GM19239 (cell line): ENCODE measurements at regions not wholly inside any gene's neighbourhood (a gene's known extent, or its start where the extent isn't known, plus 50 kb on each side); places are given as distances from the start of the nearest gene placed in this dataset.
A peak's percentile ranks its signal among the peaks of the same experiment; 100 is the strongest.

Experiments used
- DNase-seq: peaks from one replicate; pipeline ENCODE4 v3.0.0; 2011; ENCODE audit warnings: low spot score; ENCODE audit not compliant: insufficient read length
- FAIRE-seq: peaks from 2 replicates; lab custom pipeline; 2011; peaks lifted over from hg19 to GRCh38; lab: Jason Lieb, UNC

GRCh38 chr1:181412746-181413145 is 70.6 kb upstream of the CACNA1E start:
- no peak for FAIRE-seq
- DNase-seq = no peak

DNA sequence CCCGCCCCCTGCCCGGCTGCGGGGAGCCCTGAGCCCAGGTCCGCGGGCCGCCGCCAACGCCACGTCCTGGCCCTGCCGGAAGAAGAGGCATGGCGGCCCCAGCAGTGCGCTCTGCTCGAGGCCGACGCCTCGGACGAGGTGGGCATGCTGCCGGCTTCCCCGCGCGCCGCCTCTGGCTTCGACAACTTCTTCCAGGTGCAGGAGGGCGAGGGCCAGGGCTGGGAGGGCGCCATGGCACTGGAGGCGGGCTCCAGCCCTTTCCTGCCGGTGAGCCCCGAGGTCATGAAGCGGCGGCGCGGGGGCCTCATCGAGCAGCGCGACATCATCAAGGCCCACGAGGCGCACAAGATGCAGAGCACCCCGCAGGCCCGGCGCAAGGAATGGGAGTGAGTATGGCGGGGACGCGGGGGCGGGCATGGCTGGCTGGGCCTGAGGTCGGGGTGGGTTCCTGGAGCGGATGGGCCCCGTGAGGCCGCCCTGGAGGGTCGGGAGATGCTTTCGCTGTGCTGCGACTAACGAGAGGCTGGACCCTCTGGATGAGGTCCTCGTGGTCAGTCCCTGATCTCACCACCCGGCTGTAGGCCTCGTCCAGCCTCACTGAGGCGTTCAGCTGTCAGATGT is 70.0 kb upstream of the CACNA1E start:
- no peak for DNase-seq

DNA sequence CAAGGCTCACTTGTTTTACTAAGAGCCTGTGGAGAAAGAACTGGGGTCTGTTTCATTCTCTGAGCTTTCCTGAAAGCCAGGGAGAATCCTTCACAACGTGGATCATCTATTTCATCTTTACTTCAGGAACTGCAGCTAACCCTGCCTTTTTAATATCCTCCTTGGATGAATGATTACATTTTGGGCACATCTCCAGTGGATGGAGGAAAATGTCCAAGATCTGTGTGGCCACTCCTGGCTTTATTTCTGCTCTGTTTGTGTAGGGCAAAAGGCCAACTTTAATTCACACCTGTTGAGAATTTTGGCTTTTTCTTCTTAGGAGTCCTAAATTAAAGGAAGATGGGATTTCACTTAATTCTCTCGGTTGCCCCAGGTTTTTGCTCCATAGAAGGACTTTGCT is 69.5 kb upstream of the CACNA1E start:
- DNase-seq (no peak), FAIRE-seq (no peak)

More for the DNA sequence above, 70.0 kb upstream of the CACNA1E start:
- FAIRE-seq = no peak

- DNase-seq (no peak), FAIRE-seq (no peak)
These were observed 67.0 kb upstream of the CACNA1E start for GRCh38 chr1:181416268-181416860.

GRCh38 chr1:181417915-181418314 is 65.4 kb upstream of the CACNA1E start:
- FAIRE-seq = no peak
- no peak for DNase-seq

- FAIRE-seq = peak; percentile 4
These were observed 59.9 kb upstream of the CACNA1E start for GRCh38 chr1:181423301-181423918.

DNA sequence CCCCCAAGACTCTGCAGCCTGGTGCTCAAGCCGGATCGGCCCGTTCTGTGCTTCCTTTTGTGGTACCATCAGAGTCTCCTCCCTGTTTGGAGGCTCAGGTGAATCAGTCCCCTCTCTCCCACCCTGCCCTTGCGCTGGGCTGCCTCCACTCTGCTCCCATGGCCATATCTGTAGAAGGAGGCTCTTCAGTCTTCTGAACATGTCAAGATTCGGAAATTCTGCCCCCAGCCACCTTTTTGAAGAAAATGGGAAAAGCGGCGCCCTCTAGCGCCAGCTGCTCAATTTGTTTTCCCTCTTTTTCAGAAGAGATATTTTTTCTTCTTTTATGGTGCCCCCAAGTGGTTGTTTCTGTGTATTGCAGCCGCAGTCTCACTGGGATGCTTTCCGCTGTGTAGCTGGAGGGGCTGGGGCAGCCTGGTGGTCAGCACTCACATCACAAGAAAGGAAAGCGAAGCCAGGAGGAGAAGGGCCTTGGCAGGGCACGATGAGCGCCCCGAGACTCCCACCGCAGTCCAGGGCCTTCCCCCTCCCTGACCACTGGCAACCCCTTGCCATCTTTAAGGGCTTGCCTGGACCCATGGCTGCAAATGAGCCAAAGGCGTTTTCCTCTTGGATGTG is 58.4 kb upstream of the CACNA1E start:
- DNase-seq (peak; percentile 27), FAIRE-seq (peak; percentile 93)

More at GRCh38 chr1:181423301-181423918, 59.9 kb upstream of the CACNA1E start:
- DNase-seq = no peak

DNA sequence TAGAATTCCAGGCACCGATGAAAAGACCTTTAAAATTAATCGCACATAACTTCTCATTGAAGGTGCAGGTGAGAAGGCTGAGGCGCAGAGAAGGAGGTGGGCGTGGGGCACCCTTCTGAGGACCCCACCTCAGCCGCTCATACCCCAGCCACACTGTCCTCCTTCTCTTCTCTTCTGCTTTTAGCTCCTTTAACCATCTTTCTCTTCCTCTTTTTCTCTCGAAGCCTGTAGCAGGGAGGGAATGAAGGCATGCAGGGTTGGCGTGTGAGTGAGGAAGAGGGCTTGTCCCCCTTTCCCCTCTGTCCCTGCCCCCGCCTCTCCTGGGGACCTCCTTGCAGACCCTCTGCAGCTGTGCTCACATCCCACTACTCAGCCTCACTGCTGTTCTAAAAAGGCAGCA is 57.8 kb upstream of the CACNA1E start:
- DNase-seq (no peak), FAIRE-seq (no peak)

- FAIRE-seq (no peak), DNase-seq (no peak)
These were observed 53.9 kb upstream of the CACNA1E start for GRCh38 chr1:181429462-181429861.

DNA sequence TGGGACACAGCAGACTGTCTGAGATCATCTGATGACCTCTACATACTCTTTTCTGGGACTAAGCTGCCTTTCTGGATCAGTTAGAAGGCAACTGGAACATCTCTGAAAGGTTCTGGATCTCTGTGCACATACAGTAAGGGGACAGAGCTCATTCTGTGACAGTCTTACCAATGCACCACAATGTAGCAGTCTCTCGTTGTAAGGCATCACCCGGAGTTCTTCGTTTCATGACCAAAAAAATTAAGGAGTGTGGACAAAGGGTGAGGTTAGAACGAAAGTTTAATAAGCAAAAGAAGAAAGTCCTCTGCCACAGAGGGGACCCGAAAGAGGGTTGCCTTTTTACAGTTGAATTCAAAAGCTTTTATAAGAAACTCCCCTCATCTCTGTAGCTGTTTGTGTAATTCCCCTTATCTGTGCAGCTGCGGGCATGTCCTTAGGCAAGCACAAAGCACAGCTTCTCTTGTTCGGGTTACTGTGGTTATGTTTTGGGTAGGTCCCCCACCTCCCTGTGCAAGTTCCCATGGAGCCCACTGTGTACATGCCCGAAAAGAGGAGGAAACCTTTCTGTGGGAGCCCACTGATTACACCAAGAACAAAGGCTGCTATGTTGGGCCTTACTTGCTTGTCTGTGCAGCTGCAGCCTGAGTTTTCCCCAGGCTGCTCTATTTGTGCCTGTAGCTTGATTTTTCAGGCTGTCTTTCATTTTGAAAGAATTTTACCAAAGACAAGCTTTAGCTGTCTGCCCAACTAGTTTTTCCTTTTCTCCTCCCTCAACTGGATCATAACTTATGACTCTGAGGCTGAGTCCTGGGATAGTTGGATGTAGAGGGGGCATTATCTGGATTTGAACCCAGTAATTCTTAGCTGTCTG is 53.1 kb upstream of the CACNA1E start:
- FAIRE-seq = peak; percentile 77
- DNase-seq = no peak
